Loucy (cell line): ENCODE measurements at regions not wholly inside any gene's neighbourhood (a gene's known extent, or its start where the extent isn't known, plus 50 kb on each side); places are given as distances from the start of the nearest gene placed in this dataset.

Experiments
- CTCF ChIP-seq: fragments of 200-600 bp; sonication (generic); conservative IDR thresholded peaks from 2 replicates; pipeline ENCODE4 v1.5.1; 2014; ENCODE audit warnings: mild to moderate bottlenecking, antibody characterized with exemption, low read length
- EZH2phosphoT487 ChIP-seq: fragments of 200-600 bp; IDR thresholded peaks from 2 replicates; pipeline ENCODE4 v1.6.1; 2018; ENCODE audit warnings: antibody characterized with exemption, mild to moderate bottlenecking, moderate library complexity, borderline replicate concordance

- TF ChIP-seq CTCF, result no peak
- no peak for TF ChIP-seq EZH2phosphoT487
Observed at GRCh38 chr3:72052841-72053409, 268.0 kb upstream of the PROK2 start.
